Endothelial cell of umbilical vein (primary cell): ENCODE measurements at regions not wholly inside any gene's neighbourhood (a gene's known extent, or its start where the extent isn't known, plus 50 kb on each side); places are given as distances from the start of the nearest gene placed in this dataset.

ENCODE experiments used
- BruUV-seq: library from RNA; stranded (reverse); fragments of 400-500 nt; replicated peaks from 2 replicates; lab custom pipeline; 2021; lab: Mats Ljungman, UMichigan
- CTCF ChIA-PET: fragments of 300-600, 350-600 bp; sonication (Branson Sonifier 250); formaldehyde crosslinking; loops from one replicate; lab custom pipeline; 2021; ENCODE audit warnings: antibody characterized with exemption, inconsistent platforms; lab: Charles Lee
- POLR2A ChIA-PET: fragments of 300-600, 350-600 bp; sonication (Branson Sonifier 250); formaldehyde crosslinking; loops from one replicate; lab custom pipeline; 2021; ENCODE audit warnings: antibody characterized with exemption, inconsistent platforms; lab: Charles Lee
- DNase-seq: peaks from one replicate; pipeline ENCODE4 v3.0.0-alpha.2; 2011; ENCODE audit warnings: low read depth, low spot score
- FAIRE-seq: peaks from 2 replicates; lab custom pipeline; 2011; peaks lifted over from hg19 to GRCh38; lab: Jason Lieb, UNC
- H2AFZ ChIP-seq: 2 replicates; pipeline ENCODE4 v1.6.0; 2012; ENCODE audit warnings: low read depth, low read length, control low read depth, inconsistent platforms
- H3K27ac ChIP-seq: 2 replicates; pipeline ENCODE4 v1.5.1; 2011; ENCODE audit warnings: low read depth, mild to moderate bottlenecking, control low read depth, low read length, moderate library complexity; ENCODE audit not compliant: insufficient read depth
- H3K27me3 ChIP-seq, 2 experiments: 2 replicates each; pipeline versions ENCODE4 v1.6.0 to v1.6.1; 2011; ENCODE audit warnings: low read length in 2 of 2, mixed read lengths in 1 of 2; ENCODE audit not compliant: control insufficient read depth in 2 of 2, insufficient read depth in 2 of 2
- H3K36me3 ChIP-seq, 2 experiments: 2 replicates in 1 of 2; 3 replicates in 1 of 2; pipeline ENCODE4 v1.5.1; 2011; ENCODE audit warnings: low read length in 2 of 2, mild to moderate bottlenecking in 1 of 2, moderate library complexity in 1 of 2; ENCODE audit not compliant: control insufficient read depth in 2 of 2, insufficient read depth in 2 of 2; ENCODE audit errors: extremely low read depth in 1 of 2
- H3K4me1 ChIP-seq: 3 replicates; pipeline ENCODE4 v1.5.1; 2011; ENCODE audit warnings: mild to moderate bottlenecking, low read length; ENCODE audit not compliant: control insufficient read depth, insufficient read depth; ENCODE audit errors: extremely low read depth
- H3K4me2 ChIP-seq: 2 replicates; pipeline ENCODE4 v1.6.1; 2011; ENCODE audit warnings: low read length, control low read depth, mixed read lengths; ENCODE audit not compliant: insufficient read depth
- H3K4me3 ChIP-seq, 3 experiments: fragments of 200-600 bp in 1 of 3; sonication (generic), shearing (Covaris generic) in 1 of 3; replicated peaks in 1 of 3; 2 replicates each; pipeline ENCODE4 v1.5.1; 2011 to 2016; ENCODE audit warnings: control low read depth in 3 of 3, low read length in 3 of 3, mild to moderate bottlenecking in 2 of 3, inconsistent platforms in 1 of 3, low read depth in 1 of 3, moderate library complexity in 1 of 3; ENCODE audit not compliant: insufficient read depth in 1 of 3
- H3K79me2 ChIP-seq: 2 replicates; pipeline ENCODE4 v1.6.0; 2012; ENCODE audit warnings: low read length, inconsistent platforms; ENCODE audit not compliant: control insufficient read depth, insufficient read depth
- H3K9ac ChIP-seq: replicated peaks from 2 replicates; pipeline ENCODE3; 2011; ENCODE audit warnings: low read length, control low read depth; ENCODE audit not compliant: insufficient read depth; ENCODE audit errors: extremely low read depth
- H3K9me1 ChIP-seq: replicated peaks from 3 replicates; pipeline ENCODE4 v1.6.0; 2011; ENCODE audit warnings: mild to moderate bottlenecking, low read length; ENCODE audit not compliant: control insufficient read depth, insufficient read depth; ENCODE audit errors: extremely low read depth
- H3K9me3 ChIP-seq: replicated peaks from 2 replicates; pipeline ENCODE4 v1.5.1; 2012; ENCODE audit warnings: low read length, inconsistent platforms; ENCODE audit not compliant: control insufficient read depth, insufficient read depth
- H4K20me1 ChIP-seq: replicated peaks from 2 replicates; pipeline ENCODE3; 2011; ENCODE audit warnings: mild to moderate bottlenecking, low read length; ENCODE audit not compliant: control insufficient read depth, insufficient read depth; ENCODE audit errors: extremely low read depth
- CTCF ChIP-seq, 2 donors: IDR thresholded peaks; 1 replicate in 1 of 2; 2 replicates in 1 of 2; pipeline ENCODE4 v1.5.1; 2011; ENCODE audit warnings: low read length in 2 of 2, mild to moderate bottlenecking in 2 of 2, moderate library complexity in 2 of 2, control low read depth in 1 of 2, inconsistent platforms in 1 of 2, low read depth in 1 of 2; ENCODE audit not compliant: insufficient read depth in 1 of 2; ENCODE audit errors: extremely low read depth in 1 of 2
- EZH2 ChIP-seq: IDR thresholded peaks from 2 replicates; pipeline ENCODE4 v1.6.1; 2012; ENCODE audit warnings: borderline replicate concordance, low read depth, mild to moderate bottlenecking, moderate library complexity, low read length, inconsistent platforms; ENCODE audit not compliant: severe bottlenecking
- FOS ChIP-seq: IDR thresholded peaks from 2 replicates; pipeline ENCODE4 v1.6.1; 2011; ENCODE audit warnings: mild to moderate bottlenecking, low read length, moderate library complexity, borderline replicate concordance; ENCODE audit not compliant: insufficient read depth
- GATA2 ChIP-seq: IDR thresholded peaks from 2 replicates; pipeline ENCODE4 v1.7.0; 2011; ENCODE audit warnings: low read depth, mild to moderate bottlenecking, moderate library complexity, mixed read lengths, low read length; ENCODE audit not compliant: insufficient read length, insufficient read depth
- JUN ChIP-seq: IDR thresholded peaks from 2 replicates; pipeline ENCODE4 v1.6.1; 2011; ENCODE audit warnings: borderline replicate concordance, low read depth; ENCODE audit not compliant: insufficient read length, insufficient read depth
- MYC ChIP-seq: IDR thresholded peaks from one replicate; pipeline ENCODE4 v1.6.1; 2011; ENCODE audit warnings: mild to moderate bottlenecking, low read depth, low read length
- POLR2A ChIP-seq: IDR thresholded peaks from 2 replicates; pipeline ENCODE4 v1.6.1; 2012; ENCODE audit warnings: low read depth, mild to moderate bottlenecking, control low read depth, low read length
- POLR2AphosphoS5 ChIP-seq: IDR thresholded peaks from 2 replicates; pipeline ENCODE4 v1.6.1; 2012; ENCODE audit warnings: low read depth, mild to moderate bottlenecking, control low read depth, low read length, moderate library complexity; ENCODE audit not compliant: insufficient read depth
- dilution Hi-C: fragments of 300-500 bp; cut with MboI; formaldehyde crosslinking; loops from one replicate; pipeline ENCODE4 v1.15.0; 2019; ENCODE audit warnings: low sequenced_read_pairs; ENCODE audit not compliant: extremely low pct_ligation_motif_present
- intact Hi-C: fragments of 100-400 bp; cut with micrococcal nuclease; formaldehyde crosslinking; loops from one replicate; pipeline ENCODE4 v1.10.0; 2022
- TF ChIP-seq, protein P1 (sequence below): IDR thresholded peaks from 2 replicates; pipeline ENCODE4 v1.6.1; 2011; ENCODE audit not compliant: insufficient read depth, insufficient read length

GRCh38 chr5:160918386-160918785 lies 66.4 kb upstream of the ATP10B start:
- ChIA-PET POLR2A (no interaction called here), CTCF (no interaction called here)
- DNase-seq (no peak), FAIRE-seq (no peak)
- Histone ChIP-seq H3K36me3 (no peaks in the 10 kb centered on the region), H3K4me2 (no peak overlapping the region), H3K27me3 (no peaks in the 10 kb centered on the region), H4K20me1 (no peaks in the 10 kb centered on the region), H3K9me1 (no peaks in the 10 kb centered on the region), H3K27ac (no peak overlapping the region), H3K9ac (no peak overlapping the region), H3K9me3 (peaks cover 2% of the 10 kb centered on the region), H2AFZ (no peak overlapping the region), H3K4me1 (no peaks in the 10 kb centered on the region), H3K79me2 (no peaks in the 10 kb centered on the region), H3K4me3 (no peak overlapping the region)
- dilution Hi-C loops = no loop called here
- intact Hi-C loops = no loop called here
- BruUV-seq = no TSS peak
- TF ChIP-seq CTCF (IDR thresholded peaks at IDR 0.05; ENCODE audit: extremely low read depth in 1 of 2, insufficient read depth in 1 of 2, low read depth in 1 of 2, low read length in 2 of 2) (no peak), MYC (no peak), GATA2 (no peak), POLR2AphosphoS5 (no peak), POLR2A (no peak), JUN (no peak), FOS (no peak), EZH2 (no peak)
- TF ChIP-seq, protein P1, sequence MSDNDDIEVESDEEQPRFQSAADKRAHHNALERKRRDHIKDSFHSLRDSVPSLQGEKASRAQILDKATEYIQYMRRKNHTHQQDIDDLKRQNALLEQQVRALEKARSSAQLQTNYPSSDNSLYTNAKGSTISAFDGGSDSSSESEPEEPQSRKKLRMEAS = no peak
